ENCODE measurements at regions not wholly inside any gene's neighbourhood (a gene's known extent, or its start where the extent isn't known, plus 50 kb on each side); places are given as distances from the start of the nearest gene placed in this dataset.

GRCh38 chr14:62062645-62063044 lies 300.4 kb downstream of the SNAPC1 start:
- no peak for TF ChIP-seq CTCF (IDR thresholded peaks at IDR 0.05)
- TF ChIP-seq EP300 (IDR thresholded peaks at IDR 0.05) = no peak
- no peak for TF ChIP-seq POLR2A (IDR thresholded peaks at IDR 0.05)
